NT2/D1 (cell line): ENCODE measurements at regions not wholly inside any gene's neighbourhood (a gene's known extent, or its start where the extent isn't known, plus 50 kb on each side); places are given as distances from the start of the nearest gene placed in this dataset.
"Not testable (repeated sequence)": the region's sequence is repeated elsewhere in the genome, so short reads cannot be mapped to it uniquely, and the experiment has no call there.

Experiments
- SUZ12 ChIP-seq: IDR thresholded peaks from 2 replicates; pipeline ENCODE4 v1.6.1; 2011; ENCODE audit not compliant: insufficient read length, insufficient read depth; ENCODE audit errors: extremely low read depth
- YY1 ChIP-seq: IDR thresholded peaks from 2 replicates; pipeline ENCODE4 v1.6.1; 2011; ENCODE audit not compliant: insufficient read length, insufficient read depth

- TF ChIP-seq YY1, SUZ12: not testable (repeated sequence)
Observed at GRCh38 chr5:20765074-20765473, 777.1 kb upstream of the CDH18 start.
